ENCODE measurements at regions not wholly inside any gene's neighbourhood (a gene's known extent, or its start where the extent isn't known, plus 50 kb on each side); places are given as distances from the start of the nearest gene placed in this dataset.

DNA sequence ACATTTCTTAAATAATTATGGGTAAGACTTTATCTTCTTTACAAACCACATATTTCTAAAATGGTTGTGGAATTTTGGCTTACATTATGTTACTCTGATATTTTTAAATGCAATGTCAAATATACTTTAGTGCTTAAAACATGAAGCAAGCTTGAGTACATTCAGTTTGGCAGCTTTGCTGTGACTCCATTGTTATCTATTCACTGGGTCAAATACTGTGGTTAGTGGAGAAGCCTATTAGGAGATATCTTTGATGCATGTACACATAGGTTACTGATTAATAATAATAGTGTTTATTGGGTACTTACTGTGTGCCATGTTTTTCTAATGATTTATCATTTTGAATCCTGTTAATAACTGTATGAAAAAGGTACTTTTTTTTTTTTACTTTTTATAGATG lies 520.4 kb upstream of the B3GALT2 start:
- Mint-ChIP-seq H3K4me3 (no peak overlapping the region), H3K27ac (no peak overlapping the region), H3K9me3 (peaks cover 4% of the 10 kb centered on the region; the same call in 1 of the 2 replicates), H3K36me3 (ENCODE audit: low read depth) (peaks cover 4% of the 10 kb centered on the region; the same call in 1 of the 2 replicates), H3K4me1 (ENCODE audit: low read depth) (peaks cover 74% of the 10 kb centered on the region), H3K27me3 (ENCODE audit: insufficient read depth) (0 out of 2 replicates have a peak, but pooled peaks cover 4% of the 10 kb centered on the region)
- TF ChIP-seq, protein P1, sequence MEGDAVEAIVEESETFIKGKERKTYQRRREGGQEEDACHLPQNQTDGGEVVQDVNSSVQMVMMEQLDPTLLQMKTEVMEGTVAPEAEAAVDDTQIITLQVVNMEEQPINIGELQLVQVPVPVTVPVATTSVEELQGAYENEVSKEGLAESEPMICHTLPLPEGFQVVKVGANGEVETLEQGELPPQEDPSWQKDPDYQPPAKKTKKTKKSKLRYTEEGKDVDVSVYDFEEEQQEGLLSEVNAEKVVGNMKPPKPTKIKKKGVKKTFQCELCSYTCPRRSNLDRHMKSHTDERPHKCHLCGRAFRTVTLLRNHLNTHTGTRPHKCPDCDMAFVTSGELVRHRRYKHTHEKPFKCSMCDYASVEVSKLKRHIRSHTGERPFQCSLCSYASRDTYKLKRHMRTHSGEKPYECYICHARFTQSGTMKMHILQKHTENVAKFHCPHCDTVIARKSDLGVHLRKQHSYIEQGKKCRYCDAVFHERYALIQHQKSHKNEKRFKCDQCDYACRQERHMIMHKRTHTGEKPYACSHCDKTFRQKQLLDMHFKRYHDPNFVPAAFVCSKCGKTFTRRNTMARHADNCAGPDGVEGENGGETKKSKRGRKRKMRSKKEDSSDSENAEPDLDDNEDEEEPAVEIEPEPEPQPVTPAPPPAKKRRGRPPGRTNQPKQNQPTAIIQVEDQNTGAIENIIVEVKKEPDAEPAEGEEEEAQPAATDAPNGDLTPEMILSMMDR (IDR thresholded peaks at IDR 0.05): no peak
- DNase-seq: no peak

DNA sequence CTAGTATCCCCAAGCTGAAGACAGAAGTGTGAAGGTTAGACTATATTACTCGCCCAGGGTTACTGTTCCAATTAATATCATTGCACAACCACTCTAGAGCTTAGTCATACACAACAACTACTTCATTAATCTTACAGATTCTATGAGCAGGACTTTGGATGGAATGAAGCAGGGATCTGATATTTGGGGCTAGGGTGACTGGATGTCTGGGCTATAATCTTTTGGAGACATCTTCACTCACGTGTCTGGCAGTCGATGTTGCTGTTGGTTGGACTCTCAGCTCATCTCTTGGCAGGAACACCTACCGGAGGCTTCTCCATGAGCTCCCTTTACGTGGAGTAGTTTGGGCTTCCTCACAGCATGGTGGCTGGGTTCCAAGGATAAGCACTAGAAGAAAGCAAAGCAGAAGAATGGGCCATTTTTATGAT lies 519.2 kb upstream of the B3GALT2 start:
- Mint-ChIP-seq H3K9me3 (peaks cover 4% of the 10 kb centered on the region; the same call in 1 of the 2 replicates), H3K4me3 (no peak overlapping the region), H3K4me1 (ENCODE audit: low read depth) (peaks cover 84% of the 10 kb centered on the region), H3K27me3 (ENCODE audit: insufficient read depth) (0 out of 2 replicates have a peak, but pooled peaks cover 4% of the 10 kb centered on the region), H3K36me3 (ENCODE audit: low read depth) (peaks cover 4% of the 10 kb centered on the region; the same call in 1 of the 2 replicates), H3K27ac (no peak overlapping the region)
- DNase-seq: peak; percentile 28
- TF ChIP-seq, protein P1 (IDR thresholded peaks at IDR 0.05): no peak

DNA sequence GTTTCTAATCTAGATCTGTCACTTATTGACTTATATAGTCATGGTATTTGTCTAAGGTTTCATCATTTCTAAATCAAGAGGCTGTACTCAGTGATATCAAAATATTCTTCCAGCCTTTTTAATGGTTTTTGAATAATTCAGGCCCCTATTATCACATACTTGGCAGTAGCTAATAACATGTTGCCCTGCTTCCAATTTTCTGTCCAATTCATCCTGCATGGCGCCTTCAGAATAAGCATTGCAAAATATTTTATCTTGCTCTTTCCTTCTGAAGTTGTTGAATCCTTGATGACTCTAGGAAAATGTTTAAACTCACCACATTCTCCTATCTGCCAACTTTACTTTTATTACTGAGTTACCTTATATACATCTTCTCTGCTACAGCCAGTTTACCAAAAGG lies 517.2 kb upstream of the B3GALT2 start:
- H3K9me3 Mint-ChIP-seq: peaks cover 4% of the 10 kb centered on the region; the same call in 1 of the 2 replicates
- H3K27me3 Mint-ChIP-seq (ENCODE audit: insufficient read depth): 0 out of 2 replicates have a peak, but pooled peaks cover 4% of the 10 kb centered on the region
- H3K36me3 Mint-ChIP-seq (ENCODE audit: low read depth): peaks cover 4% of the 10 kb centered on the region; the same call in 1 of the 2 replicates
- no peak overlapping the region for H3K27ac Mint-ChIP-seq
- no peak overlapping the region for H3K4me3 Mint-ChIP-seq
- H3K4me1 Mint-ChIP-seq (ENCODE audit: low read depth): peaks cover 80% of the 10 kb centered on the region
- DNase-seq: no peak
- TF ChIP-seq, protein P1 (IDR thresholded peaks at IDR 0.05): no peak

DNA sequence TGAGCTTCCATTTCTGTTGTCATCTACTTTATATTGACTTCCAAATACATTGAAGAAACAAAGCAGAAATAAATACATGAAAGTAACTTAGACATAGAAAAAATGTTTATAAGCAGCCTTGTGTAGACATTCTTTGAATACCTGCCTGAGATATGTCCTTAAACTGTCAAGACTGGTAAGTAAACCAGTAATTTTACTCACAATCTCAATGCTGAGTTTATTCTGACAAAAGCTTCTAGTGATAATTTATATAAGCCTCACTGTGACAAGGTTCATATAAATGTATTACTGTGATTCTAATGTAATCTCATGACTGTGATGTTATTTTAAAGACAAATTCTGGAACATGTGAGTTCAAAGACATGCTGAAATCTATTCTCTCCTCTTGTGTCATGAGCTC lies 516.7 kb upstream of the B3GALT2 start:
- TF ChIP-seq, protein P1 (IDR thresholded peaks at IDR 0.05): no peak
- Mint-ChIP-seq H3K36me3 (ENCODE audit: low read depth) (peaks cover 4% of the 10 kb centered on the region; the same call in 1 of the 2 replicates), H3K27ac (no peak overlapping the region), H3K27me3 (ENCODE audit: insufficient read depth) (0 out of 2 replicates have a peak, but pooled peaks cover 4% of the 10 kb centered on the region), H3K4me3 (no peak overlapping the region), H3K9me3 (peaks cover 4% of the 10 kb centered on the region; the same call in 1 of the 2 replicates), H3K4me1 (ENCODE audit: low read depth) (peaks cover 75% of the 10 kb centered on the region)
- peak; percentile 22 for DNase-seq

DNA sequence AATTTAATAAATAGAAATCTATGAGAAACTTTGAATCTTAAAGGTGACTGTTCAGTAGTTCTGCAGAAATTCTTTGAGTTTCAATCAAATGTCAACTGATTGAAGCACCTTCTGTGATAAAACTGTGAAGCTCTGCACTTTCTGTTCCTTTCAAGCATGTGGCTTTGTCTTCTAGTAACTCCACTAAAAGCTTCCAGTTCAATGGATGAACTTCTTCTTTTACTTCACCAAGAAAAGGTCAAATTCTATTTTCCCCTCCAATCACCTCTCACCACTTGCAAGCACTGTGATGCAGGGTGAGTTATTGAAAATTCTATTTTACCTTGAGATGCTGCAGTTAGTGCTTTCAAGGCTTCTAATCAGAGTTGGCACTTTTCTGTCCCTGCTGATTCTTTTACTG lies 515.3 kb upstream of the B3GALT2 start:
- TF ChIP-seq, protein P1 (IDR thresholded peaks at IDR 0.05): no peak
- Mint-ChIP-seq H3K4me1 (ENCODE audit: low read depth) (peaks cover 66% of the 10 kb centered on the region), H3K4me3 (no peak overlapping the region), H3K36me3 (ENCODE audit: low read depth) (peaks cover 4% of the 10 kb centered on the region; the same call in 1 of the 2 replicates), H3K27me3 (ENCODE audit: insufficient read depth) (0 out of 2 replicates have a peak, but pooled peaks cover 4% of the 10 kb centered on the region), H3K27ac (no peak overlapping the region; the same call in 1 of the 2 replicates), H3K9me3 (peaks cover 4% of the 10 kb centered on the region; the same call in 1 of the 2 replicates)
- DNase-seq: no peak
